PC-3 (cell line): ENCODE measurements at regions not wholly inside any gene's neighbourhood (a gene's known extent, or its start where the extent isn't known, plus 50 kb on each side); places are given as distances from the start of the nearest gene placed in this dataset.
"Not testable (repeated sequence)": the region's sequence is repeated elsewhere in the genome, so short reads cannot be mapped to it uniquely, and the experiment has no call there.

ENCODE experiments used
- CTCF ChIP-seq: fragments of 300-600 bp; sonication (generic); conservative IDR thresholded peaks from 2 replicates; pipeline ENCODE4 v1.5.1; 2017; ENCODE audit warnings: antibody characterized with exemption, low read depth, mild to moderate bottlenecking, low read length
- EZH2 ChIP-seq: fragments of 300-600 bp; sonication (generic); IDR thresholded peaks from one replicate; pipeline ENCODE4 v1.6.1; 2017; ENCODE audit warnings: antibody characterized with exemption, mild to moderate bottlenecking, low read length; ENCODE audit not compliant: unreplicated experiment

- not testable (repeated sequence) for TF ChIP-seq CTCF, EZH2
Observed at GRCh38 chr4:49219489-49220225, 233.6 kb downstream of the CWH43 start.
